ENCODE measurements at regions not wholly inside any gene's neighbourhood (a gene's known extent, or its start where the extent isn't known, plus 50 kb on each side); places are given as distances from the start of the nearest gene placed in this dataset.

DNA sequence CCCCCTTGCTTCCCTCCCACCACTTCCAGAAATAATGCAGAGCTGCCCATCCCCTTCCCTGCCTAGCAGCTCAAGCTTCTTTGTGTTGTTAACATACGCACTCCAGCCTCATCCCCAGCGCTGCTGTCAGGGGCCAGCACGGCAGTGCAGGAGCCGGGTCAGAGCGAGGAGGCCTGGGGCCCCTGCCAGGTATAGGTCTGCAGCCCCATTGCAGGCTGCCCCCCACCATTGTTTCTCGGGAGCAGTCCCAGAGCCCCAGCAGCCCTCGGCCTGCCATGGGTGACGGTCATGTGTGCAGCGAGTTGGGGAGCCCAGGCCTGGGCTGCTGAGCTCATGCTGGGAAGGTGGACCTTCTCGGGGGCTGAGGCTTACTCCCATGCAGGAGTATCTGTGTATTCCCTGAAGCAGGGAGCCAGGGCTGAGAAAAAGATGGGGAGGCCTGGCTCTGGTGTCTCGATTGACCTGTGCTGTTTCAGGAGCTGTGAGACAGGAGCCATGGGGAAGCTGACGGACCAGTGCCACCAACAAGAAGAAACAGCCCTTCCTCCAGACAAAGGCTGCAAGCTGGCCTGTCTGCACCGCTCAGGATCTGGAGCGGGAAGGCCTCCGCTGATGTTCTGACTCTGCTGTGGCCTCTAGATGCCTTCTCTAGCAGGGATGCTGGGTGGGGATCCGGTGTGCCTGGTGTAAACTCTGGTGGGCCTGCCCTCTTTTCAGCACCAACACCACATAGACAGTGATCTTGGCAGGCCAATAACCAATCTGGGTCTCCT, 220.5 kb upstream of the B3GAT1 start:
- Histone ChIP-seq H3K18ac (ENCODE audit: insufficient read length, low read depth, low read length) (no peak overlapping the region), H3K23ac (ENCODE audit: insufficient read length, low read depth, low read length) (no peak overlapping the region), H2AK5ac (ENCODE audit: insufficient read length, low read length) (no peak overlapping the region), H3K27me3 (ENCODE audit: insufficient read depth, low read length) (no peaks in the 10 kb centered on the region), H2BK15ac (ENCODE audit: low read depth, low read length) (no peak overlapping the region), H3K79me2 (ENCODE audit: insufficient read depth, low read length) (no peaks in the 10 kb centered on the region), H3K27ac (ENCODE audit: insufficient read length, low read depth, low read length) (no peak overlapping the region), H4K8ac (replicated peaks; ENCODE audit: insufficient read length, low read depth, low read length) (no peak overlapping the region), H4K5ac (ENCODE audit: insufficient read length, low read depth, low read length) (no peak overlapping the region), H2BK5ac (ENCODE audit: insufficient read length, low read length) (no peak overlapping the region), H3K56ac (ENCODE audit: insufficient read length, low read depth, low read length) (no peak overlapping the region), H2BK120ac (ENCODE audit: low read depth, low read length, poor library complexity, severe bottlenecking) (no peak overlapping the region), H3T11ph (ENCODE audit: low read length) (no peak overlapping the region), H2BK20ac (ENCODE audit: low read depth, low read length, poor library complexity, severe bottlenecking) (no peak overlapping the region), H4K20me1 (ENCODE audit: control insufficient read depth, insufficient read depth, insufficient read length) (no peaks in the 10 kb centered on the region), H4K91ac (ENCODE audit: insufficient read length, low read depth, low read length) (no peak overlapping the region), H3K9ac (ENCODE audit: extremely low read depth, insufficient read length, low read length) (no peak overlapping the region), H3K14ac (ENCODE audit: insufficient read depth, low read length) (no peak overlapping the region; the same call in 1 of the 2 replicates), H3K4ac (ENCODE audit: low read depth, low read length) (no peak overlapping the region), H2BK12ac (ENCODE audit: insufficient read length, low read depth, low read length) (no peak overlapping the region), H3K79me1 (ENCODE audit: insufficient read depth, low read depth, low read length, poor library complexity, severe bottlenecking) (no peaks in the 10 kb centered on the region), H2AFZ (ENCODE audit: low read length) (no peak overlapping the region), H3K23me2 (ENCODE audit: insufficient read length, low read depth, low read length, poor library complexity, severe bottlenecking) (no peaks in the 10 kb centered on the region), H3K9me3 (ENCODE audit: control insufficient read depth, low read depth, low read length) (no peaks in the 10 kb centered on the region), H3K4me2 (ENCODE audit: insufficient read depth, insufficient read length, low read length) (no peak overlapping the region), H3K4me1 (ENCODE audit: insufficient read depth, low read length) (no peaks in the 10 kb centered on the region)
- Mint-ChIP-seq H3K4me3 (no peak overlapping the region), H3K27me3 (ENCODE audit: low read depth) (peaks cover 6% of the 10 kb centered on the region), H3K9me3 (no peaks in the 10 kb centered on the region), H3K4me1 (peaks cover 12 to 14% of the 10 kb centered on the region in 2 experiments), H3K36me3 (ENCODE audit: insufficient read depth in 1 of 3, low read depth in 3 of 3) (no peaks in the 10 kb centered on the region), H3K27ac (no peak overlapping the region)
- no CpG with 5 or more reads among the region's 16 CpGs for WGBS (ENCODE audit: extremely low coverage, insufficient read length, low lambda C conversion rate)
- TF ChIP-seq, protein P1, sequence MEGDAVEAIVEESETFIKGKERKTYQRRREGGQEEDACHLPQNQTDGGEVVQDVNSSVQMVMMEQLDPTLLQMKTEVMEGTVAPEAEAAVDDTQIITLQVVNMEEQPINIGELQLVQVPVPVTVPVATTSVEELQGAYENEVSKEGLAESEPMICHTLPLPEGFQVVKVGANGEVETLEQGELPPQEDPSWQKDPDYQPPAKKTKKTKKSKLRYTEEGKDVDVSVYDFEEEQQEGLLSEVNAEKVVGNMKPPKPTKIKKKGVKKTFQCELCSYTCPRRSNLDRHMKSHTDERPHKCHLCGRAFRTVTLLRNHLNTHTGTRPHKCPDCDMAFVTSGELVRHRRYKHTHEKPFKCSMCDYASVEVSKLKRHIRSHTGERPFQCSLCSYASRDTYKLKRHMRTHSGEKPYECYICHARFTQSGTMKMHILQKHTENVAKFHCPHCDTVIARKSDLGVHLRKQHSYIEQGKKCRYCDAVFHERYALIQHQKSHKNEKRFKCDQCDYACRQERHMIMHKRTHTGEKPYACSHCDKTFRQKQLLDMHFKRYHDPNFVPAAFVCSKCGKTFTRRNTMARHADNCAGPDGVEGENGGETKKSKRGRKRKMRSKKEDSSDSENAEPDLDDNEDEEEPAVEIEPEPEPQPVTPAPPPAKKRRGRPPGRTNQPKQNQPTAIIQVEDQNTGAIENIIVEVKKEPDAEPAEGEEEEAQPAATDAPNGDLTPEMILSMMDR (conservative IDR thresholded peaks at IDR 0.05): no peak
- DNase-seq: no peak
